NCI-H2107 treated with DMSO at 0.1 percent for 48 hours (cell line): ENCODE measurements at regions not wholly inside any gene's neighbourhood (a gene's known extent, or its start where the extent isn't known, plus 50 kb on each side); places are given as distances from the start of the nearest gene placed in this dataset.

Experiments
- DNase-seq: peaks from one replicate; lab custom pipeline; 2025; ENCODE audit not compliant: unreplicated experiment; lab: John Stamatoyannopoulos, UW

GRCh38 chr11:70501051-70501901, 102.9 kb downstream of the CTTN start:
- no peak for DNase-seq

GRCh38 chr11:70501933-70502540, 103.7 kb downstream of the CTTN start:
- DNase-seq, result peak; percentile 55

GRCh38 chr11:70502677-70503467, 104.5 kb downstream of the CTTN start:
- peak; percentile 91 for DNase-seq

- DNase-seq, result peak; percentile 95
These were observed 105.3 kb downstream of the CTTN start for GRCh38 chr11:70503468-70504221.

GRCh38 chr11:70504246-70505020, 106.1 kb downstream of the CTTN start:
- DNase-seq, result no peak

- DNase-seq, result no peak
These were observed 107.0 kb downstream of the CTTN start for GRCh38 chr11:70505331-70505731.

- no peak for DNase-seq
These were observed 107.7 kb downstream of the CTTN start for GRCh38 chr11:70505761-70506657.

GRCh38 chr11:70506658-70506970, 108.3 kb downstream of the CTTN start:
- DNase-seq, result no peak

- no peak for DNase-seq
These were observed 108.7 kb downstream of the CTTN start for GRCh38 chr11:70506986-70507385.

GRCh38 chr11:70507466-70508230, 109.3 kb downstream of the CTTN start:
- DNase-seq, result no peak

GRCh38 chr11:70508231-70508480, 109.8 kb downstream of the CTTN start:
- no peak for DNase-seq

- no peak for DNase-seq
These were observed 111.1 kb downstream of the CTTN start for GRCh38 chr11:70509476-70509875.

- no peak for DNase-seq
These were observed 111.8 kb downstream of the CTTN start for GRCh38 chr11:70510106-70510505.

- no peak for DNase-seq
These were observed 112.2 kb downstream of the CTTN start for GRCh38 chr11:70510571-70510970.

GRCh38 chr11:70511345-70511744, 113.0 kb downstream of the CTTN start:
- no peak for DNase-seq

GRCh38 chr11:70512716-70513115, 114.4 kb downstream of the CTTN start:
- DNase-seq, result no peak

- no peak for DNase-seq
These were observed 118.9 kb downstream of the CTTN start for GRCh38 chr11:70517203-70517602.

- peak; percentile 62 for DNase-seq
These were observed 119.9 kb downstream of the CTTN start for GRCh38 chr11:70517988-70518907.
